ENCODE measurements at regions not wholly inside any gene's neighbourhood (a gene's known extent, or its start where the extent isn't known, plus 50 kb on each side); places are given as distances from the start of the nearest gene placed in this dataset.
"Not testable (repeated sequence)": the region's sequence is repeated elsewhere in the genome, so short reads cannot be mapped to it uniquely, and the experiment has no call there.

DNA sequence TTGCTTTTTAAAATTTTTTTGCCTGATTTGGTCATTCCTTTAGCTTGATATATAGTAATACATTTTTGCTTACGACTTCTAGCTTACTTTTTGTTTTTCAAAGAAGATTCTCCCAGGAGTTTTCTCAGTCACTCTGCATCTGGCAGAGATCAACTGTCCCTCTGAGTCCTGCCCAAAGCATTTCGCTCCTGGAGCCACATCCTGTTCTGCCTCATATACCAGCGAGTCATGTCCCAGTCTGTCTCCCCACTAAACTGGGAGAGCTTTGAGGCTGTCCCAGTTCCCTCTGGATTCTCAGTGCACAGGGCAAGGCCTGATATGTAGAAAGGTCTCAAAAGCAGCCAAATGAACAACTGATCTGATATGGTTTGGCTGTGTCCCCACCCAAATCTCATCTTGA lies 326.3 kb downstream of the ARRDC4 start:
- Mint-ChIP-seq H3K4me3 (no peak overlapping the region), H3K27ac (no peak overlapping the region), H3K27me3 (ENCODE audit: low read depth in 3 of 3) (peaks cover 0 to 13% (median 2%) of the 10 kb centered on the region in 3 donors), H3K4me1 (no peaks in the 10 kb centered on the region), H3K36me3 (no peaks in the 10 kb centered on the region), H3K9me3 (no peaks in the 10 kb centered on the region)
- no peak for DNase-seq

DNA sequence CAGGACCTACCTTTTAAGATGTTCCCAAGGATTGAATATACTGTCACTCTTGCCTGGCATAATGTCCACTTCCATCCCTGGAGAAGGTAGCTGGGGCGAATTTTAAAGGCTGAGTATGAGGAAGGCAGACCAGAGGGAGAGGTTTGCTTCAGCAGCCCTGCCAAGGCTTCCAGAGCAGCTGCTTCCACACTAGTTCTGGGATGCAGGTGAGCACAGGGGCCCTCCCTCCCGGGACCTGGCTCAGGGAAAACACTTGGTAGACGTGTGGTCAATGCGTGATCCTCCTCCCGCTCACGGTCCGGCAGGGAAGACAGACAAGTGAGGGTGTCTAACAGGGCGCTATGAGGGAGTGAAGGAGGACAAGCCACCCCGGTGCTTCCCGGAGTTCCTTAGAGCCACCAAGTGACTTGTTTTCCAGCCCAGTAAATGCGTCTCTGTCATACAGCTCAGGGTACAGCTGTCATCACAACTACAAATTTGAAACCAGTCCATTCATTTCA lies 327.6 kb downstream of the ARRDC4 start:
- Mint-ChIP-seq H3K9me3 (no peaks in the 10 kb centered on the region), H3K4me3 (no peak overlapping the region), H3K36me3 (no peaks in the 10 kb centered on the region), H3K27me3 (ENCODE audit: low read depth in 3 of 3) (peaks cover 0 to 12% (median 2%) of the 10 kb centered on the region in 3 donors), H3K27ac (no peak overlapping the region), H3K4me1 (no peaks in the 10 kb centered on the region)
- no peak for DNase-seq

DNA sequence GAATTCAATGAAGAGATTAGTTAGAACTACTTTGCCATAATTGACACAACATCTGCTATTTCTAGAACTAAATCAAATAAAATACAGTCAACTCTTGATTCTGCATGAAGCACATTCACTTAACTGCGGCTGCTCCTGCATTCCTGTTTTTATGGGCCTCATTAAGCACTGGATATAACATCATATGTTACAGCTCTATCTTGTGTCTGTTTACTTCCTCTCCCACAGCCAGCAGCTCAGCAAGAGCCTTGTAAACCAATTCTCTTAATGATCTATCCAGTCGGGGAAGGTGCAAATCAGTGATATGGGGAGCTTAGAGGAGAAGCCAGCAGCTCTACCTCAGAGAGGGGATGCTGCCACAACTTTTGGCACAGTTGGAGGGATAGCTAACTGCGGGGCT lies 329.2 kb downstream of the ARRDC4 start:
- H3K27ac Mint-ChIP-seq = no peak overlapping the region
- H3K36me3 Mint-ChIP-seq = no peaks in the 10 kb centered on the region
- no peak overlapping the region for H3K4me3 Mint-ChIP-seq
- H3K9me3 Mint-ChIP-seq = no peaks in the 10 kb centered on the region
- H3K27me3 Mint-ChIP-seq (ENCODE audit: low read depth in 3 of 3) = peaks cover 0 to 12% (median 2%) of the 10 kb centered on the region in 3 donors
- no peak for DNase-seq
- H3K4me1 Mint-ChIP-seq = no peaks in the 10 kb centered on the region

DNA sequence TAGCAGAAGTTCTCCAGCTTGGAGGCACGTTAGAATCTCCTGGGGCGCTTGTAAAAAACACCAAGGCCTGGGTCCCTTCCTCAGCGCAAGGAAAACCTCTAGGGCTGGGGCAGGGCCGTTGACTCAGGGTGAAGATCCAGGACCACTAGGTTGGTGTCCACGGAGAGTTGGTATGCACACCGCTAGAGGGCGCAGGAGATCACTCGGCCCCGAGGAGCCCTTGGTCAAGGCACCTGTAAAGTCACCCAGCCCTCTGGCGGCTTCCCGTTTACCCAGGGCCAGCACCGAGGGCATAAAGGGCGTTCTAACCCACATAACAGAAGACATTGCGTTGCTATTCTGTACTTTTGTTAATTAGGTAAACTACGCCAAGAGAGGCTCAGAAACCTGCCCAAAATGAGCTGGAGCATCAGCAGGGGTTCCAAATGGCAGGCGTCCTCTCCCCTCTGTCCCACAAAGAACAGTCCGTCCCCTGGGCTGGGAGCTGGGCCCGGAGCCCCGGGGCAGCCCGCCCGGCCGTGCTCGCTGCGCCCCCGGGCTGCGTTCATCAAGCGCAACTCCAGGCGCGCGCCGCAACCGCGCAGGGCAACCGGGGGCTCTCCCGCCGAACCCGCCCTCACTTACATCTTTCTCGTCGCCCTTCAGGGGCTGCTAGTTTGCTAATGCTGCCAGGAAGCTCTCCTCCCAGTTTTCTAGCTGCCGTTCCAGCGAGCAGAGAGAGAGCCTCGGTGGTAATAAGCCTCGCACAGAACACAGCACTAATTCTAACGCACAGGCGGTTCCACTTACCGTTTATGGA lies 332.1 kb downstream of the ARRDC4 start:
- no peaks in the 10 kb centered on the region for H3K9me3 Mint-ChIP-seq
- H3K27ac Mint-ChIP-seq = no peak overlapping the region
- no peak for DNase-seq
- no peaks in the 10 kb centered on the region for H3K4me1 Mint-ChIP-seq
- H3K36me3 Mint-ChIP-seq = no peaks in the 10 kb centered on the region
- H3K4me3 Mint-ChIP-seq = no peak overlapping the region
- H3K27me3 Mint-ChIP-seq (ENCODE audit: low read depth in 3 of 3) = peaks cover 2 to 10% (median 2%) of the 10 kb centered on the region in 3 donors

DNA sequence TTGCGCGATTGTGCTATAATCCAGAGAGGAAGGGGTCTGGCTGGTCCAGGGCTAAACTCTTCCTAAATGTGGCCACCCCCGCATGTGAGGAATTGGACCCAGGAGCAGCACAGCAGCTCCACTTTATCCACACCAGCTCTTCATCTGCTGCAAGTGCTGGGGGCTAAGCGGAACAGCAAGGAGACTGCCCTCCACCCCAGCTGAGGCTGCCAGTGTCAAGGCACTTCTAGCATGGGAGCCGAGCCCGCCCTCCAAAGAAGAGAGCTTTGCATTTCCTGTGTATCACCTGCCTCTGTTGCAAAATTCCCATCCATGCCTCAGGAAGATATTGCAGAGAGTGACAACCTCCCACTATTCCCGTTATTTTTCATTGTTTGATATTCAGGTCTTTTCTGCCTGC lies 333.6 kb downstream of the ARRDC4 start:
- H3K9me3 Mint-ChIP-seq = no peaks in the 10 kb centered on the region
- DNase-seq = no peak
- no peaks in the 10 kb centered on the region for H3K4me1 Mint-ChIP-seq
- no peak overlapping the region for H3K27ac Mint-ChIP-seq
- H3K36me3 Mint-ChIP-seq = no peaks in the 10 kb centered on the region
- H3K4me3 Mint-ChIP-seq = no peak overlapping the region
- peaks cover 2 to 10% (median 2%) of the 10 kb centered on the region in 3 donors for H3K27me3 Mint-ChIP-seq (ENCODE audit: low read depth in 3 of 3)

DNA sequence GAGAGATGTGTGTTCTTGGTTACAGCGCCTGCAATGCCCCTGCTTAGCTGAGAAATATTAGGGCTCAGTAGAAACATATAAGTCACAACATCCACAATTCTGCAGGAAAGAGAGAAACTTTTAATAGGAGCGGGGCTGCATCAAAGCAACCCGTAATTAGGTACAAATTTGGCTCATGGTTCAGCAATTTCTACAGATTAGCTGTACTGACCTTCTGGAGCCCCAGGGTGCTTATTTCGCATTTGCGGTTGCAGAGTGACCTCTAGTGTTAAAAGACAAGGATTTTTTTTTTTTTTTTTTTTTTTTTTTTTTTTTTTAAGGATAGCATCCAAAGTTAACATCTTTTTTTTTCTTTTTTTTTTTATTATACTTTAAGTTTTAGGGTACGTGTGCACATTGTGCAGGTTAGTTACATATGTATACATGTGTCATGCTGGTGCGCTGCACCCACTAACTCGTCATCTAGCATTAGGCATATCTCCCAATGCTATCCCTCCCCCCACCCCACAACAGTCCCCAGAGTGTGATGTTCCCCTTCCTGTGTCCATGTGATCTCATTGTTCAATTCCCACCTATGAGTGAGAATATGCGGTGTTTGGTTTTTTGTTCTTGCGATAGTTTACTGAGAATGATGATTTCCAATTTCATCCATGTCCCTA lies 334.7 kb downstream of the ARRDC4 start:
- not testable (repeated sequence) for H3K36me3 Mint-ChIP-seq, H3K4me3 Mint-ChIP-seq, H3K4me1 Mint-ChIP-seq, H3K9me3 Mint-ChIP-seq, H3K27ac Mint-ChIP-seq
- H3K27me3 Mint-ChIP-seq (ENCODE audit: low read depth in 3 of 3) = peaks cover 0 to 10% (median 2%) of the 10 kb centered on the region in 3 donors
- DNase-seq = peak in 1 of 3 donors; percentile 7

DNA sequence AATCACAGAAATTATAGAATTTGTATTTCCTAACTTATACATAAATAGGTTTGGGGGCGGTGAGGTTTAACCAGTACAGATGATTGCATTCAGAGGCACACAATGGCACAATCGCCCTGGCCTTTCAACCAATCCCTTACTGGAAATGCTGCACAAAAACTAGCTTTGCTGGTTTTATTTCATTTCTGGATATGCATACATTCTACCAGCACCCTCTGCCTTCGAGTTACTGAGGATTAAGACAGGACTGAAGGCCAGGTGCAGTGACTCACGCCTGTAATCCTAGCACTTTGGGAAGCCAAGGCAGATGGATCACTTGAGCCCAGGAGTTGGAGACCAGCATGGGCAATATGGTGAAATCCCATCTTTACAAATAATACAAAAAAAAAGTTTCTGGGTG lies 336.1 kb downstream of the ARRDC4 start:
- DNase-seq = no peak
- H3K4me3 Mint-ChIP-seq = no peak overlapping the region
- no peaks in the 10 kb centered on the region for H3K4me1 Mint-ChIP-seq
- H3K36me3 Mint-ChIP-seq = no peaks in the 10 kb centered on the region
- no peaks in the 10 kb centered on the region for H3K9me3 Mint-ChIP-seq
- peaks cover 0 to 2% (median 2%) of the 10 kb centered on the region in 3 donors for H3K27me3 Mint-ChIP-seq (ENCODE audit: low read depth in 3 of 3)
- H3K27ac Mint-ChIP-seq = no peak overlapping the region

DNA sequence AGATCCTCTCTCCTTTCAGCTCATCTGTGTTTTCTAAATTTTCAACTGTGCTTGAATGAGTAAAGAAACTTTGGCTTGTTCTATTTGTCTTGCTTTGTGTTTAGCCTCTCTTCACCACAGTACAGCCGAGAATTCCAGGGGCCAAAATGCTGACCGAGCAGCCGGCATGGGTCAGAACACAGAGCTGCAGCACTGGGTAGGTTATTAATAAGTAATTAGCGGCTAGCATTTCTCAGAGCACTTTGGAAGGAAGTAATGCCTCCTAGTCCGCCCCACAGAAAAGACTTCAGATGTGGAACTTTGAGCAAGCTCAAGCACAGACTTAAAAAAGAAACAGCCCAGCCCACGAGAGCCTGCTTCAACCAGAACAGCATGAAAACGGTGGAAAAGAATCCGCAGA lies 343.9 kb downstream of the ARRDC4 start:
- DNase-seq = no peak
- peaks cover 2 to 7% (median 2%) of the 10 kb centered on the region in 3 donors for H3K27me3 Mint-ChIP-seq (ENCODE audit: low read depth in 3 of 3)
- H3K27ac Mint-ChIP-seq = no peak overlapping the region
- no peaks in the 10 kb centered on the region for H3K36me3 Mint-ChIP-seq
- no peak overlapping the region for H3K4me3 Mint-ChIP-seq
- H3K9me3 Mint-ChIP-seq = no peaks in the 10 kb centered on the region
- no peaks in the 10 kb centered on the region for H3K4me1 Mint-ChIP-seq

DNA sequence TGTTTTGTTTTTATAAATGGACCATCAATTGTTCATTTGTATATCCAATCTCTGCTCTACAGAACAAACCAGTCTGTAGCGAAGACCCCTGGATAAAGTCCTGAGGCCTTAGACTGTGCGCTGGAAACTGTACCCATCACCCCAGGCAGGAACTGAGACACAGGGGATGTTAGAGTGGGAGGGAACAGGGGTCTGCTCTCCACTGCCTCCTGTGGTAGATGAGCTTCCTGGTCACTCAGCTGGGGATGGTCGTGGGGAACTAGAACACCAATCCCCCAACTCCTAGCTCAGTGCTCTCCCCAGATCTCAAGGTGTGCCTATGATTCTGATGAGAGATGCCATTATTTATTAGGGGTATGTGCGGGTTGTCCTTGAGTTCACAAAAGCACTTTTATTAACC lies 340.2 kb upstream of the IGF1R start:
- no peak for DNase-seq
- Mint-ChIP-seq H3K4me1 (no peaks in the 10 kb centered on the region), H3K9me3 (no peaks in the 10 kb centered on the region), H3K36me3 (no peaks in the 10 kb centered on the region), H3K27me3 (ENCODE audit: low read depth in 3 of 3) (peaks cover 5 to 9% (median 7%) of the 10 kb centered on the region in 3 donors), H3K27ac (no peak overlapping the region), H3K4me3 (no peak overlapping the region)

DNA sequence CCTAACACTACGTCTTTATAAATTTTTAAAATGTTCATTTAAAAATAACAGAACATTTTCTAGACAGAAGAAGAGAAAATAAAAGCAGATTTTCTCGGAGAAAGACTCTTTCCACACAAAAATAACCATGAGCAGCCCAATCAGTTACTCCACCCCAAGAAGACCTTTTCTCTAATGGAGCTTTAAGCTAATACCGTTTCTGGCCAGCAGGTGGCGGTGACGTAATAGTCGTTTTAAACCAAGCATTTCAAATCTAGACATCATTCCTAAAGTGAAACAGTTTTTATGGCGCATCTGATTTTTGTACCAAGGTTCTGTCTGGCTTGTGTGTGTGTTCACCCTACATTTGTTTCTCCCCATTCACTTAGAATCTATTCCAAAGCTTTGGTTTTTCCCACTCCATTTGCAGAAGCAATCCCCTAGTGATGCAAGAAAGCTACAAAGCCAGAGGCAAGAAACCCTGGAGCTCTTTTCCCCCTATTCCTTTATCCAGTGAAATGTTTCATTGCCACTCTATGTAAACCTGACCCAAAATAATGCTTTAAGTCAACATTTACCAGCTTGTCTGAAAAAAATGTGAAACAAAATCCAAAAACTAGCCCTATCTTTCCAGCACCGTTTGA lies 336.7 kb upstream of the IGF1R start:
- Mint-ChIP-seq H3K27me3 (ENCODE audit: low read depth in 3 of 3) (peaks cover 2 to 7% (median 7%) of the 10 kb centered on the region in 3 donors), H3K27ac (no peak overlapping the region), H3K36me3 (no peaks in the 10 kb centered on the region), H3K4me1 (no peaks in the 10 kb centered on the region), H3K9me3 (no peaks in the 10 kb centered on the region), H3K4me3 (no peak overlapping the region)
- DNase-seq = peak; percentile 40 to 50 (median 44)

DNA sequence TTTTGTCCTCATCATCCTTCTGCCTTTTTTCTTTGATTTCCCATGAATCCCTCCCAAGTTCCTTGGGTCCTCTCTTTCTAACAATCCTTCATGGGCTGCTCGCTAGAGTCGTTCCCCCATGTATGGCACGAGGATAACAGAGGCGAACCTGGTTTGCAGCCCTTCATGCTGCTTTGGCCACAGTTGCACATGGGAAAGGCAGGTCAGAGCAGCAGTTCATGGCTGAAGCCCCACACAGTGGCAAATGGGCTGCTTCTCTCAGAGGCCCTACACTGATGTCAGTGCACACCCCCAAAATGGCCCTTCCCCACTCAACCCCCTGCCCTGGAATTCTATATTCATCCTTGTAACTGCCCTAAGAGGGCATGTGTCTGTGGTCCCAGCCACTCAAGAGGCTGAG lies 335.4 kb upstream of the IGF1R start:
- no peaks in the 10 kb centered on the region for H3K36me3 Mint-ChIP-seq
- H3K27me3 Mint-ChIP-seq (ENCODE audit: low read depth in 3 of 3) = peaks cover 6 to 7% (median 6%) of the 10 kb centered on the region in 3 donors
- no peaks in the 10 kb centered on the region for H3K4me1 Mint-ChIP-seq

DNA sequence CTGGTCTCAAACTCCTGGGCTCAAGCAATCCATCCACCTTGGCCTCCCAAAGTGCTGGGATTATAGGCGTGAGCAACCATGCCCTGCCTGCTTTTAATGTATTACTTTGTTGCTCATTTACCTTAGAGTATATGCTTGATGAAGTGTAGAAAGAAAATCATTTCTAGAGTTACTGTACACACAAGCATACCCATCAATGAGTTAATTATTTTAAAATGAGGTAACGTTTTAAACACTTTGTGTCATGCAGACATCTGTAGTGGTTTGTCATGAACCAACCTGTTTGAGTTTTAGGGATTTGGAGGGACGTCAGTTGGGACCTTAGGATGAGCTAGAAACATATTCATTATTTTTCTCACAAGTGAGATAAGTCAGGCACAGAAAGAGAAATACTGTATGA lies 332.4 kb upstream of the IGF1R start:
- peaks cover 0 to 2% (median 0%) of the 10 kb centered on the region in 6 donors for H3K9me3 Mint-ChIP-seq
- no peak overlapping the region for H3K4me3 Mint-ChIP-seq
- H3K27me3 Mint-ChIP-seq (ENCODE audit: low read depth in 3 of 3) = peaks cover 4 to 6% (median 6%) of the 10 kb centered on the region in 3 donors
- no peak for DNase-seq
- no peaks in the 10 kb centered on the region for H3K4me1 Mint-ChIP-seq
- no peak overlapping the region for H3K27ac Mint-ChIP-seq
- no peaks in the 10 kb centered on the region for H3K36me3 Mint-ChIP-seq

More for the DNA sequence above, 335.4 kb upstream of the IGF1R start:
- Mint-ChIP-seq H3K27ac (no peak overlapping the region), H3K9me3 (no peaks in the 10 kb centered on the region), H3K4me3 (no peak overlapping the region)
- no peak for DNase-seq

DNA sequence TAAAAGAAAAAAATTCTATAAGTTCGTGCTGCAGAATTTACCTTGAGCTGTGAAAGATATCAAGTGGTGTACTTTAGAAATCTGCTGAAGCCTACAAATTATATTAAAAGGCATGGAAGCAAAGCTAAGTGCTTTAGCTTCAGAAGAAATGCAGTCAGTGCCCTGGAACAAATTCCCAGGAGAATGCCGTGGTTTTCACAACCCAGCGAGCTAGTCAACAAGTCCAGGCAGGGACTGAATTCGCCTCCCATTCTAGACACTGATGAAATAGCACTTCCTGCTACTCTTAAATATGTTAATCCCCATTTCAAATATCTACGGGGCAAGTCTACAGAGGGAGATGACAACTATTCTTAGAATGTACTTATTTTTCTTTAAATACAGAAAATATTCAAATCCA lies 326.4 kb upstream of the IGF1R start:
- no peak for DNase-seq
- peaks cover 4 to 5% (median 5%) of the 10 kb centered on the region in 3 donors for H3K27me3 Mint-ChIP-seq (ENCODE audit: low read depth in 3 of 3)
- H3K27ac Mint-ChIP-seq = no peak overlapping the region
- peaks cover 0 to 2% (median 0%) of the 10 kb centered on the region in 6 donors for H3K9me3 Mint-ChIP-seq
- H3K36me3 Mint-ChIP-seq = no peaks in the 10 kb centered on the region
- no peaks in the 10 kb centered on the region for H3K4me1 Mint-ChIP-seq
- no peak overlapping the region for H3K4me3 Mint-ChIP-seq

DNA sequence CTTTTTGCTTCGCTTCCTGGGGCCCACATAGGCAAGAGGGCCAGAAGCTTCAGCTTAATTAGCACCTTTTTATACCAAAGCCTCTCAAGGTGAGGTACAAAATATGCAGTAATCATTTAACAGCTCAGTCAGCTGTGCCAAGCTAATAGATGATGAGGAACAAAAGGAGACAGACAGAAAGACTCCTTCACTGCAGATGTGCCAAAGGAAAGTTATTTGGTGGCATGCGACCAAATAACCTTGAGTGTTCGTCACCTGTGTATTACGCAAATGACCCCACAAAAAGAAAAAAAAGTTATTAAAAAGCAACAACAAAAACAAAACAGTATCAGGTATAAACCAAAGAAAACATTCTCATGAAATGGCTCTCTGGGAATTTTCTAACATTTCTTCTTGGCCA lies 325.8 kb upstream of the IGF1R start:
- no peak overlapping the region for H3K4me3 Mint-ChIP-seq
- no peaks in the 10 kb centered on the region for H3K4me1 Mint-ChIP-seq
- peaks cover 0 to 2% (median 0%) of the 10 kb centered on the region in 6 donors for H3K9me3 Mint-ChIP-seq
- H3K27ac Mint-ChIP-seq = no peak overlapping the region
- peaks cover 2 to 5% (median 2%) of the 10 kb centered on the region in 3 donors for H3K27me3 Mint-ChIP-seq (ENCODE audit: low read depth in 3 of 3)
- DNase-seq = no peak
- no peaks in the 10 kb centered on the region for H3K36me3 Mint-ChIP-seq

Measured in immature natural killer cell (primary cell).